COR-L47 (cell line): ENCODE measurements at regions not wholly inside any gene's neighbourhood (a gene's known extent, or its start where the extent isn't known, plus 50 kb on each side); places are given as distances from the start of the nearest gene placed in this dataset.

Source experiments
- DNase-seq: peaks from one replicate; lab custom pipeline; 2025; lab: John Stamatoyannopoulos, UW

GRCh38 chr9:126556560-126557250, 57.0 kb upstream of the LMX1B start:
- DNase-seq = no peak

- peak; percentile 16 for DNase-seq
Measured at GRCh38 chr9:126558051-126558665, 55.6 kb upstream of the LMX1B start.

GRCh38 chr9:126559296-126559695, 54.4 kb upstream of the LMX1B start:
- DNase-seq = no peak

- no peak for DNase-seq
Measured at GRCh38 chr9:126561582-126561981, 52.1 kb upstream of the LMX1B start.

- DNase-seq = no peak
Measured at GRCh38 chr9:126563556-126563955, 50.2 kb upstream of the LMX1B start.
